ENCODE measurements at regions not wholly inside any gene's neighbourhood (a gene's known extent, or its start where the extent isn't known, plus 50 kb on each side); places are given as distances from the start of the nearest gene placed in this dataset.

- Histone ChIP-seq H3K4me2 (no peak overlapping the region), H3K4me1 (peaks cover 0 to 10% (median 7%) of the 10 kb centered on the region in 10 experiments; a peak in 17 of 20 replicates), H3K4me3 (no peak overlapping the region), H3K27me3 (no peaks in the 10 kb centered on the region), H3K27ac (no peak overlapping the region), H3K9me3 (replicated peaks in 1 of 11) (no peaks in the 10 kb centered on the region), H3K9ac (no peak overlapping the region), H3K36me3 (no peaks in the 10 kb centered on the region), H4K20me1 (no peaks in the 10 kb centered on the region)
- TF ChIP-seq Cebpa-rat (IDR thresholded peaks at IDR 0.05) = no peak
These were observed 384.7 kb downstream of the ENC1 start for GRCh38 chr5:74255692-74256392.

DNA sequence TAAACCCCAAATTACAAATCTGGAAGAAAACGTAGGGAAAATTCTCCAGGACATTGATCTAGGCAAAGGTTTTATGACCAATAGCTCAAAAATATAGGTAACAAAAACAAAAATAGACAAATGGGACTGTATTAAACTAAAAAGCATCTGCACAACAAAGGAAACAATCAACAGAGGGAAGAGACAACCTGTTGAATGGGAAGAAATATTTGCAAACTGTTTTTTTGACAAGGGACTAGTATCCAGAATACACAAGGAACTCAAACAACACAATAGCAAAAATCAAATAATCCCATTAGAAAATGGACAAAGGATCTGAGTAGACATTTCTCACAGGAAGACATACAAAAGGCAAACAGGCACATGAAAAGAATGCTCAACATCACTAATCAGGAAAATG is 386.3 kb downstream of the ENC1 start:
- H3K27ac ChIP-seq = no peak overlapping the region
- H3K9ac ChIP-seq = no peak overlapping the region
- no peak overlapping the region for H3K4me3 ChIP-seq
- H3K4me2 ChIP-seq = no peak overlapping the region
- H4K20me1 ChIP-seq = no peaks in the 10 kb centered on the region
- no peaks in the 10 kb centered on the region for H3K9me3 ChIP-seq (replicated peaks in 1 of 11)
- no peaks in the 10 kb centered on the region for H3K27me3 ChIP-seq
- TF ChIP-seq Cebpa-rat (IDR thresholded peaks at IDR 0.05) = no peak
- peaks cover 0 to 17% (median 13%) of the 10 kb centered on the region in 10 experiments; a peak in 17 of 20 replicates for H3K4me1 ChIP-seq
- H3K36me3 ChIP-seq = no peaks in the 10 kb centered on the region

DNA sequence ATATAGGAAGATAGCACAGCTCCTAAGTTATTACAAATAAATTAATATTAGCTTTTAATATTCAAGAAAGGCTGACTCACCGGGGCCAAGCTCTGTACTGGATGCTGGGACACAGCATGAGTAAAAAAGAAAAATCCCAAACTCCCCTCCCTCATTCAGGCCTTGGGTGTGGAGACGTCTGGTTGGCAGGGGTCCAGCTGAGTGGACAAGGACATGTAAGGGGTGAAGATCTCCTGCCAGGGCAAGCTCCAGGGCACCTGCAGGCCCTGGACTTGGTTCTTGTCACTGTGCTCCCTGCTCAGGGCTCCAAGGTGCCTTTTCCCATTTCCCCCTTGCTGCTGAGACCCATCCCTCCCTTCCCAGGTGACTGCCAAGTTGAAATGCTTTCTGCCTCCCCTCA is 388.5 kb downstream of the ENC1 start:
- no peak for TF ChIP-seq Cebpa-rat (IDR thresholded peaks at IDR 0.05)
- no peak overlapping the region for H3K27ac ChIP-seq
- peaks cover 0 to 17% (median 13%) of the 10 kb centered on the region in 10 experiments; a peak in 17 of 20 replicates for H3K4me1 ChIP-seq
- no peaks in the 10 kb centered on the region for H4K20me1 ChIP-seq
- H3K4me3 ChIP-seq = no peak overlapping the region
- H3K9ac ChIP-seq = no peak overlapping the region
- no peaks in the 10 kb centered on the region for H3K9me3 ChIP-seq (replicated peaks in 1 of 11)
- H3K27me3 ChIP-seq = no peaks in the 10 kb centered on the region
- H3K4me2 ChIP-seq = no peak overlapping the region
- no peaks in the 10 kb centered on the region for H3K36me3 ChIP-seq

DNA sequence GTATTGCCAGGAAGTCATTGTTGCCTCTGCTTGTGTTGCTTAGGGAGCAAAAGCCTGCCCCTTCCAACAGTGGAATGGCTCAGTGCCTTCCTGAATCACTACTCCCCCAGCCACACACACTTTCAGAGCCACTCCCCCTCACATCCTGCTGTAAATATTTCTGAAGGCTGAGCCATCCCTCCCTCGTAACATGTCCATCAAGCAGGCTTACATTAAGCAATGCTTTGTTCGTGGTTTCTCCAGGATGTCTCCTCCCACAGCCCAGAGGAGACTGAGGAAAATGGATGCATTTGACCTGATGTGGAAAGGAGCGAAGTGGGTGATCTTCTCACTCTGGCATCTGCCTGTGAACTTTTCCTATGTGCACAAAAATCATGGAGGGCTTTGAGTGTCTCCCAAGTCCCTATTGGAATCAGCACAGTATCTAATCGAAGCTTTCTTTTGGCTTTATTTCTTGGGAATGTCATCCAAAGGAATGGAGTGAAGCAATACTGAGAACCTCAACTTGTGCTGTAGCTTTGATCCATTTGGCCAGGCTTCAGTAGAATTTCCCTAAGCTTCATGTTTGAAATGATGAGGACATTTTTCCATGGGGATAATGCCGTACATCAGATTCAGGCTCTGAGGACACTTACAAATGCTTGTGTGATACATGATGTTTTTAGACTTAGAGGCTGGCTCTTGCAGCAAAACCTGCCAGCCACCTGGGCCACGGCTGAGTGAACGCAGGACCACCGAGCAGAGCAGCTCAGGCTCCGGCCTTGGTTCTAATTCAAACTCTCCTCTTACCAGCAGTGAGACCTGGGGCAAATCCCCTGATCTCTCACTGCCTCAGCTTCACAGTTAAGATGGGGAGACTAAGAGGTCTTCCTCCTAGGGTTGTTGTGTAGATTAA is 389.1 kb downstream of the ENC1 start:
- H4K20me1 ChIP-seq = no peaks in the 10 kb centered on the region
- H3K4me2 ChIP-seq = peak overlapping the region; percentile 5 to 65 (median 30); a peak in 14 of 22 replicates
- H3K27ac ChIP-seq = peak overlapping the region in 6 of 11 experiments; percentile 11 to 47 (median 39); a peak in 6 of 22 replicates
- peaks cover 0 to 17% (median 13%) of the 10 kb centered on the region in 10 experiments; a peak in 17 of 20 replicates for H3K4me1 ChIP-seq
- peak in 3 of 11 experiments; percentile 22 to 36 (median 24); a peak in 2 of 22 replicates for TF ChIP-seq Cebpa-rat (IDR thresholded peaks at IDR 0.05)
- no peak overlapping the region for H3K4me3 ChIP-seq
- no peaks in the 10 kb centered on the region for H3K36me3 ChIP-seq
- H3K9ac ChIP-seq = no peak overlapping the region
- H3K27me3 ChIP-seq = no peaks in the 10 kb centered on the region
- H3K9me3 ChIP-seq (replicated peaks in 1 of 11) = no peaks in the 10 kb centered on the region

DNA sequence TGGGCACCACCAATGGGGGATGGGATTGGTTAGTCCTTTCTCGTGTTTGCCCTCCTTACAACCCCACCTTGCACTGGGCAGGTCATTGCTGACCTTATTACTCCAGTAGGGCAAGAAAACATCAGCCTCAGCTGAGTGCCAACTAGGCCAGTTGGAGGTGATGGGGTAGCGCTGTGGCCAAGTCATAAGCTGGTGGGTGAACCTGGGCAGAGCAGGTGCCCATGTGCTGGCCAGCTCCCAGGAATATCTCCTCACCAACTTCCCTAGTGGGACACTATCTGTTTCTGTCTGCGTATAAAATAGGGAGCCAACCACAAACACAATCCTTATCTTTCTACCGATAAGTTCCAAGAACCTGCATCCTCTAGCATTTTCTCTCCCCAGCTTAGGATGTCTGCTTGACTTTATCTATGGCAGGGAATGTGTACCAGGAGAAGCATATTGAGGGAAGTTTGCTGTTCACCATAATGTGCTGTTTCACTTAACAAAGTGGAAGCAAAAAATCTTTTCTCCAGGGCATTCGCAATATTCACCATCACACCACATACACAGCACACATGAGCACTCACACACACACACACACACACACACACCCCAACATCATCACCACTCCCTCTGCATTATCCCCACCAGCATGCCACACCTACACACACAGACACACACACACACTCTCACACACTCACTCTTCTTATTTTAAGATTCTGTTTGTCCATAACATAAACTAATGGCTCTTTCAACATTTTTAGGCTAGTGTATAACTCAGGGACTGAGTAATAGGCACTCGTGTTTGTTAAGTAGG is 390.0 kb downstream of the ENC1 start:
- peak overlapping the region in 10 of 11 experiments; percentile 5 to 65 (median 32); a peak in 14 of 22 replicates for H3K4me2 ChIP-seq
- TF ChIP-seq Cebpa-rat (IDR thresholded peaks at IDR 0.05) = no peak
- H3K27ac ChIP-seq = peak overlapping the region in 5 of 11 experiments; percentile 15 to 47 (median 42); a peak in 6 of 22 replicates
- H3K9ac ChIP-seq = no peak overlapping the region
- no peak overlapping the region for H3K4me3 ChIP-seq
- no peaks in the 10 kb centered on the region for H3K9me3 ChIP-seq (replicated peaks in 1 of 11)
- H4K20me1 ChIP-seq = no peaks in the 10 kb centered on the region
- H3K4me1 ChIP-seq = peaks cover 0 to 17% (median 13%) of the 10 kb centered on the region in 10 experiments; a peak in 17 of 20 replicates
- H3K27me3 ChIP-seq = no peaks in the 10 kb centered on the region
- no peaks in the 10 kb centered on the region for H3K36me3 ChIP-seq

GRCh38 chr5:74248576-74248975 is 392.0 kb downstream of the ENC1 start:
- Histone ChIP-seq H3K4me3 (no peak overlapping the region), H3K9me3 (replicated peaks in 1 of 11) (no peaks in the 10 kb centered on the region)

GRCh38 chr5:74244406-74244805 is 396.1 kb downstream of the ENC1 start:
- H3K9me3 ChIP-seq (replicated peaks in 1 of 11) = no peaks in the 10 kb centered on the region
- H3K27ac ChIP-seq = no peak overlapping the region
- no peaks in the 10 kb centered on the region for H3K36me3 ChIP-seq
- no peaks in the 10 kb centered on the region for H3K27me3 ChIP-seq
- no peak overlapping the region for H3K4me2 ChIP-seq
- TF ChIP-seq Cebpa-rat (IDR thresholded peaks at IDR 0.05) = no peak
- no peak overlapping the region for H3K9ac ChIP-seq
- peaks cover 0 to 26% (median 3%) of the 10 kb centered on the region in 10 experiments; a peak in 10 of 20 replicates for H3K4me1 ChIP-seq
- H3K4me3 ChIP-seq = no peak overlapping the region
- no peaks in the 10 kb centered on the region for H4K20me1 ChIP-seq

More at GRCh38 chr5:74248576-74248975, 392.0 kb downstream of the ENC1 start:
- H3K36me3 ChIP-seq = no peaks in the 10 kb centered on the region
- TF ChIP-seq Cebpa-rat (IDR thresholded peaks at IDR 0.05) = no peak
- H3K9ac ChIP-seq = no peak overlapping the region
- H4K20me1 ChIP-seq = no peaks in the 10 kb centered on the region
- no peaks in the 10 kb centered on the region for H3K27me3 ChIP-seq
- no peak overlapping the region for H3K4me2 ChIP-seq
- H3K4me1 ChIP-seq = peaks cover 0 to 17% (median 13%) of the 10 kb centered on the region in 10 experiments; a peak in 17 of 20 replicates
- no peak overlapping the region for H3K27ac ChIP-seq

DNA sequence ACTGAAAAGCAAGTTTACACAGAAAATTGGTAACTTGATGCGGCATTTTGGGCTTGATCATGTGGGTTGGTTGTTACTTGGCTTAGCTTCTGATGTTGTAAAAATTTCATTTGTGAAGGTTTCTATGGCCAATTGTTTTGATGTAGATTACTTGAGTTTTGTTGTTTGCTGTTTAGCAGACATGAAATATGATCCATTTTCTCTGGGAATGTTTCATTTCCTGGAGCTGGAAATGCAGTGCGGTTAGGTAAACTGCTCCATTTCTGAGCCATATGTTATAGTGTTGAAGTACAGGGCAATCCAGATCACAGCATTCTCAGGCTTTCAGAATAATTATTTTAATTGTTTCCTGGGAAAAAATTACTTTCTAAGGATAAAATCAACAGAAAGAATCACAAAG is 396.9 kb downstream of the ENC1 start:
- Histone ChIP-seq H3K4me2 (no peak overlapping the region), H3K27me3 (no peaks in the 10 kb centered on the region)

More for the DNA sequence above, 396.9 kb downstream of the ENC1 start:
- TF ChIP-seq Cebpa-rat (IDR thresholded peaks at IDR 0.05) = no peak
- Histone ChIP-seq H3K36me3 (no peaks in the 10 kb centered on the region), H3K4me1 (peaks cover 0 to 34% (median 8%) of the 10 kb centered on the region in 10 experiments; a peak in 11 of 20 replicates), H3K9ac (no peak overlapping the region), H3K9me3 (replicated peaks in 1 of 11) (no peaks in the 10 kb centered on the region), H3K4me3 (no peak overlapping the region), H3K27ac (no peak overlapping the region), H4K20me1 (no peaks in the 10 kb centered on the region)
